HFF-Myc (cell line): ENCODE measurements at regions not wholly inside any gene's neighbourhood (a gene's known extent, or its start where the extent isn't known, plus 50 kb on each side); places are given as distances from the start of the nearest gene placed in this dataset.
"Not testable (repeated sequence)": the region's sequence is repeated elsewhere in the genome, so short reads cannot be mapped to it uniquely, and the experiment has no call there.

Experiments used
- DNase-seq: peaks from one replicate; pipeline ENCODE4 v3.0.0-alpha.2; 2011; ENCODE audit warnings: low read depth; ENCODE audit errors: extremely low read depth
- H3K4me3 ChIP-seq: replicated peaks from 2 replicates; pipeline ENCODE4 v1.5.1; 2011; ENCODE audit warnings: low read depth, mild to moderate bottlenecking, control low read depth, low read length
- TF ChIP-seq, protein P1 (sequence below): IDR thresholded peaks from 2 replicates; pipeline ENCODE4 v1.5.1; 2012; ENCODE audit warnings: mild to moderate bottlenecking, low read depth, low read length, control low read depth; ENCODE audit errors: missing control alignments

- no peak overlapping the region for H3K4me3 ChIP-seq
- DNase-seq: no peak
- TF ChIP-seq, protein P1, sequence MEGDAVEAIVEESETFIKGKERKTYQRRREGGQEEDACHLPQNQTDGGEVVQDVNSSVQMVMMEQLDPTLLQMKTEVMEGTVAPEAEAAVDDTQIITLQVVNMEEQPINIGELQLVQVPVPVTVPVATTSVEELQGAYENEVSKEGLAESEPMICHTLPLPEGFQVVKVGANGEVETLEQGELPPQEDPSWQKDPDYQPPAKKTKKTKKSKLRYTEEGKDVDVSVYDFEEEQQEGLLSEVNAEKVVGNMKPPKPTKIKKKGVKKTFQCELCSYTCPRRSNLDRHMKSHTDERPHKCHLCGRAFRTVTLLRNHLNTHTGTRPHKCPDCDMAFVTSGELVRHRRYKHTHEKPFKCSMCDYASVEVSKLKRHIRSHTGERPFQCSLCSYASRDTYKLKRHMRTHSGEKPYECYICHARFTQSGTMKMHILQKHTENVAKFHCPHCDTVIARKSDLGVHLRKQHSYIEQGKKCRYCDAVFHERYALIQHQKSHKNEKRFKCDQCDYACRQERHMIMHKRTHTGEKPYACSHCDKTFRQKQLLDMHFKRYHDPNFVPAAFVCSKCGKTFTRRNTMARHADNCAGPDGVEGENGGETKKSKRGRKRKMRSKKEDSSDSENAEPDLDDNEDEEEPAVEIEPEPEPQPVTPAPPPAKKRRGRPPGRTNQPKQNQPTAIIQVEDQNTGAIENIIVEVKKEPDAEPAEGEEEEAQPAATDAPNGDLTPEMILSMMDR: peak; percentile 13
Measured at GRCh38 chr14:45810152-45810872, 557.3 kb upstream of the MIS18BP1 start.

DNA sequence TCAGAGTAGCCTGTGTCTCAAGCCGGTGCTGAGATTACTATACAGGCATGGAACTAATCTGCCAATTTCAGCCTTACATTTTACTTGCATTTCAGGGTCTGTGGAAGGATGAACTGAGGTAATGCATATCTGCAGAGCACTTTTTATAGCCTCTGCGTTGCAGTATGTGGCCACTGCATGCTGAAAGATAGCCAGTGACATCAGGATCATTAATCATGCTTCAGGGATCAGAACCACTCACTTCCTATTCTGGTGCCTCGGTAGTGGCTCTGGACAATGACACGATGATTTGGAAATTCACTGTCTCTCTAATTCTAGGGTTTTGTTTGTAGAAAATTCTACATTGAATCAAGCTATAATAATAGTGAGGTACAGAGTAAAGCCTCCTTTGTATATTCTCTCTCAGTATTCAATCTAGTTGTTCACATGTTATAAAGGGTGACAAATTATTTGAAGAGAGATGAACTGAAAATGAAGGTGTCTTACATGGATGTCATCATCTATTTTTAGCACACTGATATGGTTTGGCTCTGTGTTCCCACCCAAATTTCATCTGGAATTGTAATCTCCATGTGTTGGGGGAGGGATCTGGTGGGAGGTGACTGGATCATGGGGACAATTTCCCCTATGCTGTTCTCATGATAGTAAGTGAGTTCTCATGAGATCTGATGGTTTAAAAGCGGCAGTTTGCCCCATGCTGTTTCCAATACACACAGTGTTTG lies 554.3 kb upstream of the MIS18BP1 start:
- TF ChIP-seq, protein P1: no peak
- no peak for DNase-seq
- no peak overlapping the region for H3K4me3 ChIP-seq

GRCh38 chr14:45799511-45799910 lies 546.5 kb upstream of the MIS18BP1 start:
- TF ChIP-seq, protein P1: no peak
- no peak overlapping the region for H3K4me3 ChIP-seq

DNA sequence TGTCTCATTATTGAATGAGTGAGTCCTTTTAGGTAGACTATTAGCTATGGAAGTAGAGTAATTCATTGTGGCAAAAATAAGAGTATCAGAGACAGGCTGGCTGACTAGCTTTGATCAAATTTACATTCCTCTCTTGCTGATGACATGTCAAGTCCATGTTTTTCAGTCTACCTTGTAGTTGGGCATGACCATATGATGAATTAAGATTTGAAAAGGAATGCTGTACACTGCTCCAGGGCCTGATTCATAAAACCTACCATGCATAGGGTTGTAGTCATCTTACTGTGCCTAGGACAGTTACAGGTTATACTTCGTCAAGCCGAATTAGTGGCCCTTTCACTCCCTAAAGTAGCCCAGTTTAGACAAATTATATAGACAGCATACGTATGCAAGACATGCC lies 545.7 kb upstream of the MIS18BP1 start:
- TF ChIP-seq, protein P1: no peak
- DNase-seq: no peak
- no peak overlapping the region for H3K4me3 ChIP-seq

More at GRCh38 chr14:45799511-45799910, 546.5 kb upstream of the MIS18BP1 start:
- no peak for DNase-seq

DNA sequence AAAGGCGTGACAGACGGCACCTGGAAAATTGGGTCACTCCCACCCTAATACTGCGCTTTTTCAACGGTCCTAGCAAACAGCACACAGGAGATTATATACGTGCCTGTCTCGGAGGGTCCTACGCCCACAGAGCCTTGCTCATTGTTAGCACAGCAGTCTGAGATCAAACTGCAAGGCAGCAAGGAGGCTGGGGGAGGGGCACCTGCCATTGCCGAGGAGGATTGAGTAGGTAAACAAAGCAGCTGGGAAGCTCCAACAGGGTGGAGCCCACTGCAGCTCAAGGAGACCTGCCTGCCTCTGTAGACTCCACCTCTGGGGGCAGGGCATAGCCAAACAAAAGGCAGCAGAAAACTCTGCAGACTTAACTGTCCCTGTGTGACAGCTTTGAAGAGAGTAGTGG lies 543.0 kb upstream of the MIS18BP1 start:
- DNase-seq, H3K4me3 ChIP-seq: not testable (repeated sequence)

GRCh38 chr14:45793081-45793480 lies 540.1 kb upstream of the MIS18BP1 start:
- DNase-seq: no peak
- TF ChIP-seq, protein P1: no peak
- no peak overlapping the region for H3K4me3 ChIP-seq

- no peak overlapping the region for H3K4me3 ChIP-seq
- DNase-seq: no peak
- TF ChIP-seq, protein P1: no peak
Measured at GRCh38 chr14:45790293-45790692, 537.3 kb upstream of the MIS18BP1 start.
